ENCODE measurements at regions not wholly inside any gene's neighbourhood (a gene's known extent, or its start where the extent isn't known, plus 50 kb on each side); places are given as distances from the start of the nearest gene placed in this dataset.

DNA sequence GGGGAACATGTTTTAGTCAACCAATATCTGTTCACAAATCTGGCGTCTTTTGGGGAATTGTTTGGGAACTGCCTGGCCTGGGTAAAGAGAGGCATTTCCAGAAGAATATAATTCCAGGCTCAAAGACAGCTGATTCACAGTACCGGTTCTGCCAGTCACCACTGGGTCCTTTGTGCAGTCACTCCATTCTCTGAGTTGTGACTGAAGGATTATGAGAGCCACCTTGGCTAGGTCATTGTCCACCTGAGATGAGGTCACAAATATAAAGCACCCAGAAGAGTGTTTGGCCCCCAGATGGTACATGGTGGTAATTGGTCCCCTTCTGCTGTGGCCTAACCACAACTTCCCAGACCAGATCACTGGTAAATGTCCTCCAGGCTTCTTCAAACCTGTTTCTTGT, 121.0 kb upstream of the SPACA1 start:
- H3K4me3 ChIP-seq (replicated peaks; ENCODE audit: low read depth, low read length): no peak overlapping the region
- DNase-seq (ENCODE audit: low read depth): no peak

DNA sequence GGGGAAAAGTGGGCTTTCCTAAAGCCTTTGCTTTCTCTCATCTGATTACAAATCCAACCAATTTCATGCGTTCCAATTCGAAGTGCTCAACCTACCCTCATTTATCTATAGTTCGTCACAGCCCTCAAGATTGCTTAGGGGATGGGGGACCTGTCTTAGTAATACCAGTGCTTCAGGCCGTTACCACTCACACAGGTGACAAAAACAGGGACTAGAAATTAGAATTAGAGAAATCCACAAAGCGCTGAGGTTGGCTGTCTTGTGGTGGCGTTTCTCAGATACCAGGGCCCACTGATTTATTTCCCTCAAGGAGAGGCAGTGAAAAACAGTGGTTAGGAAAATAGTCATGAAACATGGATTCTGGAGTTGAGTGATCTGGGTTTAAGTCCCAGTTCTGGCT, 121.6 kb upstream of the SPACA1 start:
- DNase-seq (ENCODE audit: low read depth): no peak
- TF ChIP-seq, protein P1, sequence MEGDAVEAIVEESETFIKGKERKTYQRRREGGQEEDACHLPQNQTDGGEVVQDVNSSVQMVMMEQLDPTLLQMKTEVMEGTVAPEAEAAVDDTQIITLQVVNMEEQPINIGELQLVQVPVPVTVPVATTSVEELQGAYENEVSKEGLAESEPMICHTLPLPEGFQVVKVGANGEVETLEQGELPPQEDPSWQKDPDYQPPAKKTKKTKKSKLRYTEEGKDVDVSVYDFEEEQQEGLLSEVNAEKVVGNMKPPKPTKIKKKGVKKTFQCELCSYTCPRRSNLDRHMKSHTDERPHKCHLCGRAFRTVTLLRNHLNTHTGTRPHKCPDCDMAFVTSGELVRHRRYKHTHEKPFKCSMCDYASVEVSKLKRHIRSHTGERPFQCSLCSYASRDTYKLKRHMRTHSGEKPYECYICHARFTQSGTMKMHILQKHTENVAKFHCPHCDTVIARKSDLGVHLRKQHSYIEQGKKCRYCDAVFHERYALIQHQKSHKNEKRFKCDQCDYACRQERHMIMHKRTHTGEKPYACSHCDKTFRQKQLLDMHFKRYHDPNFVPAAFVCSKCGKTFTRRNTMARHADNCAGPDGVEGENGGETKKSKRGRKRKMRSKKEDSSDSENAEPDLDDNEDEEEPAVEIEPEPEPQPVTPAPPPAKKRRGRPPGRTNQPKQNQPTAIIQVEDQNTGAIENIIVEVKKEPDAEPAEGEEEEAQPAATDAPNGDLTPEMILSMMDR (IDR thresholded peaks at IDR 0.05; ENCODE audit: low read length, missing control alignments): no peak
- no peak overlapping the region for H3K4me3 ChIP-seq (replicated peaks; ENCODE audit: low read depth, low read length)

More for the DNA sequence above, 121.0 kb upstream of the SPACA1 start:
- TF ChIP-seq, protein P1 (IDR thresholded peaks at IDR 0.05; ENCODE audit: low read length, missing control alignments): no peak

DNA sequence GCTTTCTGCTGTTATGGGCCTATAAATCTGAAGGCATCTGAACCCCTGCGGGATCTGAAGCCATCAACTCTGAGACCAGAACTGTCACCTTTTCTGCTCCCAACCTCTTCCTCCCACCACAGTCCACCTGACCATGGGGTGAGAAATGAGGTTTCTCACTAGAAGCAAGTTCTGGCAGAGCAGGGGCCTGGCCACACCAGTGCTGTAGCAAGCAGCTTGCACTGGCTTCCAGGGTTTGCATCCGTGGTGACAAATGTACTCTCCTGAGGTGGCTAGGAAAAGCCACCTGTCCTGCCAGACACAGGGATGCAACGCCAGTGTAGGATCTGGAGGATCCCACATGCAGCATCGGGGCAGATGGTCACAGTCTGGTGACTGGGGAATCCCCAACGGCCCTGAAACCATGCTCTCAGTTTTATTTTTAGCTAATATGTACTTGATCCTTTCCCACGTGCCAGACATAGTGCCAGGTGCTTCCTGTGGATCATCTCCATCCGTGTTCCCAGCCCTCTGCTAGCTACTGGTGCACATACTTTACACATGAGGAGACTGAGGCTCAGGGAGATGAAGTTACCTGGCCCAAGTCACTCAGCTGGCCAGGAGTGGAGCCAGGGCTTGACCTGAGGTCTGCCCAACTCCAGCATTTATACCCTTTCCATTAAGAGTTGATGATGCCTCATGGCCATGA, 122.1 kb upstream of the SPACA1 start:
- H3K4me3 ChIP-seq (replicated peaks; ENCODE audit: low read depth, low read length): no peak overlapping the region
- DNase-seq (ENCODE audit: low read depth): no peak
- TF ChIP-seq, protein P1 (IDR thresholded peaks at IDR 0.05; ENCODE audit: low read length, missing control alignments): no peak

DNA sequence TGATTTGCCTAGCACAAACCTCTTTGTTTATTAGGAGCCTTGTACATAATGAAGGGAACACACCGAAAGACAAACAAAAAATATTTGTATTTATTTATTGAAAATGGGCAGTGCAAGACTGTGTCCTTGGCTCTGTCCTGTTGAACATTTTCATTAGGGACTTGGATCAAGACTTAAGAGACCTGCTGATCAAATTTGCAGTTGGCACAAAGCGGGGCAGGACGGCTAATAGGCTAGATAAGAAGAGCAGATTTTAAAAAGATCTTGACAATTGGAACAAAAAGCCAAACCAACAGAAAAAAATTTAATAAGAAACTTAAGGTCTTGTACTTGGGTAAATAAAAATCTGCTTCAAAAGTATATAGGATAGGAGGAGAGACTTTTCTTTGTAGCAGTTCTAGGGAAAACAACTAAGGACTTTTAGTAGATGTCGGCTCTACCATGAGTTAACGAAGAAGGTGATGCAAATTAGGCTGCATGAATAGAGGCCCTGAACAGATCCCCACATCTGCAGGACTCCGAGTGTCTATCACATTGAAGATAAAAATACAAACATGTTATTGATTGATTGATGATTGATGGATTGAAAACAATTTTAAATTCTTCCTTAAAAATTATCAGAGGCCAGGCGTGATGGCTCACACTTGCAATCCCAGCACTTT, 124.1 kb upstream of the SPACA1 start:
- DNase-seq (ENCODE audit: low read depth): no peak
- H3K4me3 ChIP-seq (replicated peaks; ENCODE audit: low read depth, low read length): no peak overlapping the region
- TF ChIP-seq, protein P1 (IDR thresholded peaks at IDR 0.05; ENCODE audit: low read length, missing control alignments): no peak

DNA sequence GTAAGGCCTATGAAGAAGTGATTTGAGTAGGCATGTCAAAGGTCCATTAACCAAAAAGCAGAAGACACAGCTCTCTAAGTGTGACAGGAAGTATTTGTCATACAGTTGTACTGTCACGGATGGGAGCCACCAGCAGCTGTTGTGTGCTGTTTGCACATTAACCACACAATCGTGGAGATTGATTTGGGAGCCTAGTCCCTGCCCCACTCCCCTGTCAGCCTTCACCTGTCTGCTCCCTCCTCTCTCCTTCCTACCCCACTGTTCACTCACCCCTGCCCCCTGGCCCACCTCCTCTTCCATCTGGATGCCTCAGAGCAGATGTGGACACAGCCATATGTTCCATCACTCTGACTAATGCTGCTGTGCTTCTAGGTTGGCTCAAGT, 124.7 kb upstream of the SPACA1 start:
- TF ChIP-seq, protein P1 (IDR thresholded peaks at IDR 0.05; ENCODE audit: low read length, missing control alignments): no peak
- H3K4me3 ChIP-seq (replicated peaks; ENCODE audit: low read depth, low read length): no peak overlapping the region

DNA sequence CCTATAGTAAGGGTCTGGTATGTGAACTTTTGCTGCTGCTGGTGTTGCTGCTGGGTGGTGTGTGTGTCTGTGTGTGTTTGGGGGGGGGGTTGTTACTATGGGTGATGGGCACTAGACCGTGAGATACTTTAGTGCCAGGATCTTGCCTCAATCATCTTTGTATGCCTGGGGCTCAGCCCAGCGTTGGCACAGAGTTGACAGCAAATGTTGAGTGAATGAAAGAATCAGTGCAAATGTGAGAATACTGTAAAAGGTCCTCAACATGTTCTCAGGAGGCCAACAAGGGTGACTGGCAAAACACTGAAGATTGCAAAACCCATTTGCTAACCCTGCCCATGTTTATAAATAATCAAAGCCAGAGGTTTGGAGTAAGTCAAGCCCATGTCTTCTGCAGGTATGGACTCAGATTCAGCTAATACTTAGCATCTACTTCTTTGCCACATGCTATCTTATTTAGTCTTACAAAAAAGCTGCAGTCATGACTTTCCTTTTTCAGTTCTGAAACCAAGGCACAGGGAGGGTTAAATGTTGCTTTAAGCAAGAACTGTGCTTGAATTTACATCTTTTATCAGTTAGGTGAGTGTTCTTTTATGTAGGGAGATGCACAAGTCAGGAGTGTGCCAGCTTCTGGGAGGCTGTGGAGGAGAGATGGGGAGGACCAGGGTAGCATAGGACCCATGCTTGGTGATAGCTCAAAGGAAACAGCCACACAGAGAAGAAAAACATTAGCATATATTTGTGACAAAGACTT, 125.3 kb upstream of the SPACA1 start:
- TF ChIP-seq, protein P1 (IDR thresholded peaks at IDR 0.05; ENCODE audit: low read length, missing control alignments): no peak
- no peak overlapping the region for H3K4me3 ChIP-seq (replicated peaks; ENCODE audit: low read depth, low read length)
- no peak for DNase-seq (ENCODE audit: low read depth)

More for the DNA sequence above, 124.7 kb upstream of the SPACA1 start:
- no peak for DNase-seq (ENCODE audit: low read depth)

Measured in fibroblast of pulmonary artery (primary cell).